HG03378 (cell line): ENCODE measurements at regions not wholly inside any gene's neighbourhood (a gene's known extent, or its start where the extent isn't known, plus 50 kb on each side); places are given as distances from the start of the nearest gene placed in this dataset.
"Not testable (repeated sequence)": the region's sequence is repeated elsewhere in the genome, so short reads cannot be mapped to it uniquely, and the experiment has no call there.

Experiments
- ATAC-seq: cut with Tn5 transposase; IDR thresholded peaks from one replicate; pipeline ENCODE4 v1.9.1; 2021; ENCODE audit warnings: mild to moderate bottlenecking, moderate library complexity; ENCODE audit not compliant: unreplicated experiment

GRCh38 chr3:182644013-182644412, 149.3 kb upstream of the ATP11B start:
- ATAC-seq = no peak

- ATAC-seq = no peak
These were observed 148.4 kb upstream of the ATP11B start for GRCh38 chr3:182644790-182645433.

- no peak for ATAC-seq
These were observed 142.7 kb upstream of the ATP11B start for GRCh38 chr3:182650568-182651128.

GRCh38 chr3:182651461-182651860, 141.8 kb upstream of the ATP11B start:
- no peak for ATAC-seq

GRCh38 chr3:182653065-182653464, 140.2 kb upstream of the ATP11B start:
- ATAC-seq = not testable (repeated sequence)

- no peak for ATAC-seq
These were observed 124.8 kb upstream of the ATP11B start for GRCh38 chr3:182668541-182668940.

- ATAC-seq = no peak
These were observed 124.3 kb upstream of the ATP11B start for GRCh38 chr3:182668974-182669373.

- ATAC-seq = no peak
These were observed 121.8 kb upstream of the ATP11B start for GRCh38 chr3:182671541-182671940.

GRCh38 chr3:182671942-182672341, 121.4 kb upstream of the ATP11B start:
- ATAC-seq = no peak

- ATAC-seq = no peak
These were observed 120.0 kb upstream of the ATP11B start for GRCh38 chr3:182673336-182673735.

GRCh38 chr3:182682263-182683241, 110.8 kb upstream of the ATP11B start:
- peak; percentile 78 for ATAC-seq

GRCh38 chr3:182683453-182683852, 109.9 kb upstream of the ATP11B start:
- peak; percentile 72 for ATAC-seq

- ATAC-seq = no peak
These were observed 109.4 kb upstream of the ATP11B start for GRCh38 chr3:182683858-182684257.

GRCh38 chr3:182686033-182686886, 107.0 kb upstream of the ATP11B start:
- no peak for ATAC-seq

GRCh38 chr3:182690172-182690571, 103.1 kb upstream of the ATP11B start:
- no peak for ATAC-seq

- ATAC-seq = peak; percentile 83
These were observed 101.3 kb upstream of the ATP11B start for GRCh38 chr3:182692021-182692420.

GRCh38 chr3:182692695-182693094, 100.6 kb upstream of the ATP11B start:
- ATAC-seq = peak; percentile 39

- ATAC-seq = no peak
These were observed 99.6 kb upstream of the ATP11B start for GRCh38 chr3:182693723-182694122.

- no peak for ATAC-seq
These were observed 96.4 kb upstream of the ATP11B start for GRCh38 chr3:182696916-182697315.

- ATAC-seq = no peak
These were observed 95.9 kb upstream of the ATP11B start for GRCh38 chr3:182697345-182697919.
